AML-193 (cell line): ENCODE measurements at regions not wholly inside any gene's neighbourhood (a gene's known extent, or its start where the extent isn't known, plus 50 kb on each side); places are given as distances from the start of the nearest gene placed in this dataset.
A peak's percentile ranks its signal among the peaks of the same experiment; 100 is the strongest.

Experiments used
- DNase-seq, 2 experiments: peaks; one replicate each; lab custom pipeline; 2025; lab: John Stamatoyannopoulos, UW

DNA sequence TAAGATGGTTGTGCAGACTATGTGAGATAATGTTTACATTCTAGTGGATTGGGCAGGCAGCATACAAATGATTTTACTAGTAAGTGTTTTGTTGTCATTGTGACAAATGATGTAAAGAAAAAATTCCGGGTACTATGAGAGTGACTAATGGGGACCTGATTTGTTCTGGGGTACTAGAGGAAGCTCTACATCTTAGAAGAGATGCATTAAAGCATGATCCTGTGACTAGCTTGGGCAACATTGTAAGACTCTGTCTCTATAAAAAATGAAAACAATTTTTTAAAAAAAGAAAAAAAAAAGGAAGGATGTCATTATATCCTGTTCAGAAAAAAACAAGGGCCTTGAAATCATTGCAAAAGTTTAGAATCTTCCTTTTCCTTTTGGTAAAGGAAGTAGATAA lies 58.1 kb upstream of the MYRIP start:
- DNase-seq, result peak; percentile 15 to 24

DNA sequence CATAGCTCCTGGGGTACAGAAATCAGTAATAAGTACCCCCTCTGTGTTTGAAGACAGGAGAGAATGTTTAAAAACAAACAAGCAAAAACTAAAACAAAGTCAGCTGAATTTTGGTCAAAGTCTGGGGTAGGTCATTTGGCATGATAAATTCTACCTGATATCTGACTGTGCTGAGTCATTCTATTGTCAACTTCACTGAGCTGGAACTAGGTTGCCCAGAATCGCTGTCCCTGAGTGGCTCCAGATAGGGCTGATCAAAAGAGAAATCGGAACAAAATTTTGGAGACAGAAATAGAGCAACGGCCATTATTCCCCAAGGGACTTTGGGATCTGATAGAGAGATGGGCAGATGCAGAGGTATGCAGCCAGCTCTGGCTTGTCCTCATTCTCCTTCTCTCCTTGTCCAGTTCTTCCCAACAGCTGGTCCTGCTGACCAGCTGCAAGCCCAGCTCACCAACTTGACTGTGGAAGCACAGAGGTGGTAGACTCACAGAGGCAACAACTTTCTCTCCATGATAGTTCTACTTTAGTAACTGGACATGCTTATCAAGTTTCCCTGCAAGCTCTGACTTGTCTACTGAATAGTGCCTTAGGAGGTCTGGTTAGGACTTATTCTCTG lies 57.3 kb upstream of the MYRIP start:
- DNase-seq, result no peak

- no peak for DNase-seq
Measured at GRCh38 chr3:39752751-39753150, 56.7 kb upstream of the MYRIP start.

GRCh38 chr3:39753391-39753790 lies 56.0 kb upstream of the MYRIP start:
- DNase-seq, result no peak

DNA sequence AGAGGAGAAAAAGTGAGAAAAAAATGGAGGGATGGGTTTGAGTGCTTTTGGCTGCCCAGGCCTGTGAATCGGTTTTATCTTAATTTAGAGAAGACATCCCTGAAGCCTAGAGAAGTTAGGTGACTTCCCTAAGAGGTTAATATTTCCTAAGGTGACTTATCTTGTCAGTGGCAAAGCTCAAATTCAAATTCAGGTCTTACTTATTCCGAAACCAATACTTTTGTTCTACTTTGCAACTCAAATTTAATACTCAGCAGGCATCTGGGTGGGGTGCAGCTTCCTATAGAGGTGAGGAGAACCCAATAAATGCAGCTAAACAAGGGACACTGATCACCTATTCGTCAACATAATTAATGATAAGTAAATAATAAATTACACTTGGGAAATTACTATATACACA lies 54.9 kb upstream of the MYRIP start:
- no peak for DNase-seq

DNA sequence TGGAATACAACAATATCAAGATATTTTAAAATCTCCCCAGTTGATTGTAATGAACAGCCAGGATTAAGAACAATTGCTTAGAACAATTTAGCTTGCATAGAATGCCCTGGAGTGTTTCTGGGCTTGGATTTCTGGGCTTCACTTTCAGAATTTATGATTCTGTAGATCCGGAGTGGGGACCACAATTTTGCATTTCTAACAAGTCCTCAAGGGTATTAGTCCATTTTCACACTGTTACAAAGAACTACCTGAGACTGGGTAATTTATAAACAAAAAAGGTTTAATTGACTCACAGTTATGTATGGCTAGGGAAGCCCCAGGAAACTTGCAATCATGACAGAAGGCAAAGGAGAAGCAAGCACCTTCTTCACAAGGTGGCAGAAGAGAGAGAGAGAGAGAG lies 54.3 kb upstream of the MYRIP start:
- DNase-seq, result no peak

DNA sequence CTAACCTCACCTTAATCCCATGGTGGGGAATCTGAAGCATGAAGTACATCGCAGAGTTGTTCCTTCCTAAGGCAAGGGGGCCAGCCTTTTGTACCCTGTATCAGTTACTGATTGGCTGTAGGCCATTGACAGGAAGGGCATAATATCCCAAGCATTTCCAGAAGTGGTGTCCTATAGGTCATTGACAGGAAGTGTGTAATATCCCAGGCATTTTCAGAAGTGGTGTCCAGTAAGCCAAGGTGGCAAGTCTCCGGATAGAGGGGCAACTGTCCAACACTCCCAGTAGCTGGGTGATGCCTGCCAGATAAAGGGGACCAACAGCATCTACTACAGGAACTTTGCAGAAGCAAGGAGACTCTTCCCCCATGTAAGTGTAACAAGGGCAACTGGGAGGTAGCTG lies 52.1 kb upstream of the MYRIP start:
- DNase-seq, result no peak
